Keratinocyte (primary cell): ENCODE measurements at regions not wholly inside any gene's neighbourhood (a gene's known extent, or its start where the extent isn't known, plus 50 kb on each side); places are given as distances from the start of the nearest gene placed in this dataset.

ENCODE experiments used
- EZH2 ChIP-seq: IDR thresholded peaks from one replicate; pipeline ENCODE4 v1.6.1; 2012; ENCODE audit warnings: inconsistent platforms, mild to moderate bottlenecking, low read length, moderate library complexity
- TF ChIP-seq, protein P1 (sequence below), 3 experiments: IDR thresholded peaks in 1 of 3; conservative IDR thresholded peaks in 1 of 3; optimal IDR thresholded peaks in 1 of 3; 2 replicates in 2 of 3; 3 replicates in 1 of 3; pipeline versions ENCODE3 to v1.5.1; 2011; ENCODE audit warnings: low read length in 3 of 3, mild to moderate bottlenecking in 3 of 3, moderate library complexity in 2 of 3, control low read depth in 1 of 3, inconsistent platforms in 1 of 3; ENCODE audit not compliant: insufficient read depth in 2 of 3; ENCODE audit errors: extremely low read depth in 1 of 3

- TF ChIP-seq, protein P1, sequence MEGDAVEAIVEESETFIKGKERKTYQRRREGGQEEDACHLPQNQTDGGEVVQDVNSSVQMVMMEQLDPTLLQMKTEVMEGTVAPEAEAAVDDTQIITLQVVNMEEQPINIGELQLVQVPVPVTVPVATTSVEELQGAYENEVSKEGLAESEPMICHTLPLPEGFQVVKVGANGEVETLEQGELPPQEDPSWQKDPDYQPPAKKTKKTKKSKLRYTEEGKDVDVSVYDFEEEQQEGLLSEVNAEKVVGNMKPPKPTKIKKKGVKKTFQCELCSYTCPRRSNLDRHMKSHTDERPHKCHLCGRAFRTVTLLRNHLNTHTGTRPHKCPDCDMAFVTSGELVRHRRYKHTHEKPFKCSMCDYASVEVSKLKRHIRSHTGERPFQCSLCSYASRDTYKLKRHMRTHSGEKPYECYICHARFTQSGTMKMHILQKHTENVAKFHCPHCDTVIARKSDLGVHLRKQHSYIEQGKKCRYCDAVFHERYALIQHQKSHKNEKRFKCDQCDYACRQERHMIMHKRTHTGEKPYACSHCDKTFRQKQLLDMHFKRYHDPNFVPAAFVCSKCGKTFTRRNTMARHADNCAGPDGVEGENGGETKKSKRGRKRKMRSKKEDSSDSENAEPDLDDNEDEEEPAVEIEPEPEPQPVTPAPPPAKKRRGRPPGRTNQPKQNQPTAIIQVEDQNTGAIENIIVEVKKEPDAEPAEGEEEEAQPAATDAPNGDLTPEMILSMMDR (optimal IDR thresholded peaks at IDR 0.05 in 1 of 3, IDR thresholded peaks at IDR 0.05 in 1 of 3, conservative IDR thresholded peaks at IDR 0.05 in 1 of 3; ENCODE audit: extremely low read depth in 1 of 3, insufficient read depth in 2 of 3, low read length in 3 of 3), result no peak
- TF ChIP-seq EZH2, result no peak
Observed at GRCh38 chr19:30742406-30742938, 370.3 kb downstream of the ZNF536 start.
